Astrocyte of the hippocampus (primary cell): ENCODE measurements at regions not wholly inside any gene's neighbourhood (a gene's known extent, or its start where the extent isn't known, plus 50 kb on each side); places are given as distances from the start of the nearest gene placed in this dataset.
"Not testable (repeated sequence)": the region's sequence is repeated elsewhere in the genome, so short reads cannot be mapped to it uniquely, and the experiment has no call there.

Source experiments
- DNase-seq: peaks from one replicate; pipeline ENCODE4 v3.0.0; 2011; ENCODE audit warnings: low read depth, low spot score

GRCh38 chr3:182136008-182136910, 424.5 kb downstream of the SOX2 start:
- DNase-seq, result no peak

- no peak for DNase-seq
These were observed 426.7 kb downstream of the SOX2 start for GRCh38 chr3:182138393-182138792.

- no peak for DNase-seq
These were observed 428.1 kb downstream of the SOX2 start for GRCh38 chr3:182139627-182140357.

- no peak for DNase-seq
These were observed 431.2 kb downstream of the SOX2 start for GRCh38 chr3:182142928-182143327.

GRCh38 chr3:182143903-182144302, 432.2 kb downstream of the SOX2 start:
- no peak for DNase-seq

GRCh38 chr3:182148360-182148759, 436.6 kb downstream of the SOX2 start:
- DNase-seq, result no peak

GRCh38 chr3:182149594-182149993, 437.9 kb downstream of the SOX2 start:
- no peak for DNase-seq

- not testable (repeated sequence) for DNase-seq
These were observed 444.6 kb downstream of the SOX2 start for GRCh38 chr3:182156326-182156725.

- DNase-seq, result peak; percentile 49
These were observed 453.5 kb downstream of the SOX2 start for GRCh38 chr3:182165234-182165633.

- no peak for DNase-seq
These were observed 460.8 kb downstream of the SOX2 start for GRCh38 chr3:182172534-182172933.

- DNase-seq, result no peak
These were observed 466.9 kb downstream of the SOX2 start for GRCh38 chr3:182178488-182179200.

GRCh38 chr3:182179631-182180030, 467.9 kb downstream of the SOX2 start:
- DNase-seq, result no peak

- peak; percentile 15 for DNase-seq
These were observed 469.1 kb downstream of the SOX2 start for GRCh38 chr3:182180654-182181385.

- DNase-seq, result peak; percentile 38
These were observed 470.8 kb downstream of the SOX2 start for GRCh38 chr3:182182531-182182968.

GRCh38 chr3:182183716-182184430, 472.1 kb downstream of the SOX2 start:
- no peak for DNase-seq

- DNase-seq, result no peak
These were observed 473.6 kb downstream of the SOX2 start for GRCh38 chr3:182185313-182185712.

GRCh38 chr3:182190056-182190455, 478.3 kb downstream of the SOX2 start:
- no peak for DNase-seq

- DNase-seq, result no peak
These were observed 486.6 kb downstream of the SOX2 start for GRCh38 chr3:182198345-182198744.

- DNase-seq, result peak; percentile 34
These were observed 489.9 kb downstream of the SOX2 start for GRCh38 chr3:182201456-182202168.

- peak; percentile 96 for DNase-seq
These were observed 500.9 kb downstream of the SOX2 start for GRCh38 chr3:182212479-182213076.
